Endothelial cell of umbilical vein (primary cell): ENCODE measurements at regions not wholly inside any gene's neighbourhood (a gene's known extent, or its start where the extent isn't known, plus 50 kb on each side); places are given as distances from the start of the nearest gene placed in this dataset.

Source experiments
- BruUV-seq: library from RNA; stranded (reverse); fragments of 400-500 nt; replicated peaks from 2 replicates; lab custom pipeline; 2021; lab: Mats Ljungman, UMichigan
- CTCF ChIA-PET: fragments of 300-600, 350-600 bp; sonication (Branson Sonifier 250); formaldehyde crosslinking; loops from one replicate; lab custom pipeline; 2021; ENCODE audit warnings: antibody characterized with exemption, inconsistent platforms; lab: Charles Lee
- POLR2A ChIA-PET: fragments of 300-600, 350-600 bp; sonication (Branson Sonifier 250); formaldehyde crosslinking; loops from one replicate; lab custom pipeline; 2021; ENCODE audit warnings: antibody characterized with exemption, inconsistent platforms; lab: Charles Lee
- DNase-seq: peaks from one replicate; pipeline ENCODE4 v3.0.0-alpha.2; 2011; ENCODE audit warnings: low read depth, low spot score
- FAIRE-seq: peaks from 2 replicates; lab custom pipeline; 2011; peaks lifted over from hg19 to GRCh38; lab: Jason Lieb, UNC
- H2AFZ ChIP-seq: 2 replicates; pipeline ENCODE4 v1.6.0; 2012; ENCODE audit warnings: low read depth, low read length, control low read depth, inconsistent platforms
- H3K27ac ChIP-seq: 2 replicates; pipeline ENCODE4 v1.5.1; 2011; ENCODE audit warnings: low read depth, mild to moderate bottlenecking, control low read depth, low read length, moderate library complexity; ENCODE audit not compliant: insufficient read depth
- H3K27me3 ChIP-seq, 2 experiments: 2 replicates each; pipeline versions ENCODE4 v1.6.0 to v1.6.1; 2011; ENCODE audit warnings: low read length in 2 of 2, mixed read lengths in 1 of 2; ENCODE audit not compliant: control insufficient read depth in 2 of 2, insufficient read depth in 2 of 2
- H3K36me3 ChIP-seq, 2 experiments: 2 replicates in 1 of 2; 3 replicates in 1 of 2; pipeline ENCODE4 v1.5.1; 2011; ENCODE audit warnings: low read length in 2 of 2, mild to moderate bottlenecking in 1 of 2, moderate library complexity in 1 of 2; ENCODE audit not compliant: control insufficient read depth in 2 of 2, insufficient read depth in 2 of 2; ENCODE audit errors: extremely low read depth in 1 of 2
- H3K4me1 ChIP-seq: 3 replicates; pipeline ENCODE4 v1.5.1; 2011; ENCODE audit warnings: mild to moderate bottlenecking, low read length; ENCODE audit not compliant: control insufficient read depth, insufficient read depth; ENCODE audit errors: extremely low read depth
- H3K4me2 ChIP-seq: 2 replicates; pipeline ENCODE4 v1.6.1; 2011; ENCODE audit warnings: low read length, control low read depth, mixed read lengths; ENCODE audit not compliant: insufficient read depth
- H3K4me3 ChIP-seq, 3 experiments: fragments of 200-600 bp in 1 of 3; sonication (generic), shearing (Covaris generic) in 1 of 3; replicated peaks in 1 of 3; 2 replicates each; pipeline ENCODE4 v1.5.1; 2011 to 2016; ENCODE audit warnings: control low read depth in 3 of 3, low read length in 3 of 3, mild to moderate bottlenecking in 2 of 3, inconsistent platforms in 1 of 3, low read depth in 1 of 3, moderate library complexity in 1 of 3; ENCODE audit not compliant: insufficient read depth in 1 of 3
- H3K79me2 ChIP-seq: 2 replicates; pipeline ENCODE4 v1.6.0; 2012; ENCODE audit warnings: low read length, inconsistent platforms; ENCODE audit not compliant: control insufficient read depth, insufficient read depth
- H3K9ac ChIP-seq: replicated peaks from 2 replicates; pipeline ENCODE3; 2011; ENCODE audit warnings: low read length, control low read depth; ENCODE audit not compliant: insufficient read depth; ENCODE audit errors: extremely low read depth
- H3K9me1 ChIP-seq: replicated peaks from 3 replicates; pipeline ENCODE4 v1.6.0; 2011; ENCODE audit warnings: mild to moderate bottlenecking, low read length; ENCODE audit not compliant: control insufficient read depth, insufficient read depth; ENCODE audit errors: extremely low read depth
- H3K9me3 ChIP-seq: replicated peaks from 2 replicates; pipeline ENCODE4 v1.5.1; 2012; ENCODE audit warnings: low read length, inconsistent platforms; ENCODE audit not compliant: control insufficient read depth, insufficient read depth
- H4K20me1 ChIP-seq: replicated peaks from 2 replicates; pipeline ENCODE3; 2011; ENCODE audit warnings: mild to moderate bottlenecking, low read length; ENCODE audit not compliant: control insufficient read depth, insufficient read depth; ENCODE audit errors: extremely low read depth
- EZH2 ChIP-seq: IDR thresholded peaks from 2 replicates; pipeline ENCODE4 v1.6.1; 2012; ENCODE audit warnings: borderline replicate concordance, low read depth, mild to moderate bottlenecking, moderate library complexity, low read length, inconsistent platforms; ENCODE audit not compliant: severe bottlenecking
- FOS ChIP-seq: IDR thresholded peaks from 2 replicates; pipeline ENCODE4 v1.6.1; 2011; ENCODE audit warnings: mild to moderate bottlenecking, low read length, moderate library complexity, borderline replicate concordance; ENCODE audit not compliant: insufficient read depth
- GATA2 ChIP-seq: IDR thresholded peaks from 2 replicates; pipeline ENCODE4 v1.7.0; 2011; ENCODE audit warnings: low read depth, mild to moderate bottlenecking, moderate library complexity, mixed read lengths, low read length; ENCODE audit not compliant: insufficient read length, insufficient read depth
- JUN ChIP-seq: IDR thresholded peaks from 2 replicates; pipeline ENCODE4 v1.6.1; 2011; ENCODE audit warnings: borderline replicate concordance, low read depth; ENCODE audit not compliant: insufficient read length, insufficient read depth
- MYC ChIP-seq: IDR thresholded peaks from one replicate; pipeline ENCODE4 v1.6.1; 2011; ENCODE audit warnings: mild to moderate bottlenecking, low read depth, low read length
- POLR2A ChIP-seq: IDR thresholded peaks from 2 replicates; pipeline ENCODE4 v1.6.1; 2012; ENCODE audit warnings: low read depth, mild to moderate bottlenecking, control low read depth, low read length
- POLR2AphosphoS5 ChIP-seq: IDR thresholded peaks from 2 replicates; pipeline ENCODE4 v1.6.1; 2012; ENCODE audit warnings: low read depth, mild to moderate bottlenecking, control low read depth, low read length, moderate library complexity; ENCODE audit not compliant: insufficient read depth
- dilution Hi-C: fragments of 300-500 bp; cut with MboI; formaldehyde crosslinking; loops from one replicate; pipeline ENCODE4 v1.15.0; 2019; ENCODE audit warnings: low sequenced_read_pairs; ENCODE audit not compliant: extremely low pct_ligation_motif_present
- intact Hi-C: fragments of 100-400 bp; cut with micrococcal nuclease; formaldehyde crosslinking; loops from one replicate; pipeline ENCODE4 v1.10.0; 2022
- TF ChIP-seq, protein P1 (sequence below), 2 donors: IDR thresholded peaks; 1 replicate in 1 of 2; 2 replicates in 1 of 2; pipeline ENCODE4 v1.5.1; 2011; ENCODE audit warnings: low read length in 2 of 2, mild to moderate bottlenecking in 2 of 2, moderate library complexity in 2 of 2, control low read depth in 1 of 2, inconsistent platforms in 1 of 2, low read depth in 1 of 2; ENCODE audit not compliant: insufficient read depth in 1 of 2; ENCODE audit errors: extremely low read depth in 1 of 2
- TF ChIP-seq, protein P2 (sequence below): IDR thresholded peaks from 2 replicates; pipeline ENCODE4 v1.6.1; 2011; ENCODE audit not compliant: insufficient read depth, insufficient read length

DNA sequence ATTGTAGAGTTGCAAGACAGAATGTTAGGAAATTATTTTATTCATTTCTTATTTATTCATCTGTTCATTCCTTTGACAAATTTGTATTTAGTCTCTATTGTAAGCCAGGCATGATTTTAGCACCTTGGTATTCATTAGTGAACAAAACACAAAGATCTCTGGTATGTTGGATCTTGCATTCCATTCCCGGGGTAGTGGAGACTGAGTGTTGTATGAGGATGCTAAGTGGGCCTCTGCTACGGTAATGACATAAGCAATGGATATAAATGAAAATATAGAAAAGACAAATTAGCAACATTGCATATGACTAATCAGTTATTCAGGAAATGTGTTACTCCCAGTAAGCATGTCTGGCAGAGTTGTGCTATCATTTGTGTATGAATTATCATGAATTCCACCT is 449.3 kb downstream of the PCDH17 start:
- ChIA-PET POLR2A (no interaction called here), CTCF (no interaction called here)
- Histone ChIP-seq H3K4me1 (no peaks in the 10 kb centered on the region), H2AFZ (no peak overlapping the region), H3K4me2 (no peak overlapping the region), H3K9ac (no peak overlapping the region), H3K27ac (no peak overlapping the region), H3K9me3 (no peaks in the 10 kb centered on the region), H4K20me1 (no peaks in the 10 kb centered on the region), H3K4me3 (no peak overlapping the region), H3K79me2 (no peaks in the 10 kb centered on the region), H3K36me3 (no peaks in the 10 kb centered on the region), H3K27me3 (no peaks in the 10 kb centered on the region), H3K9me1 (no peaks in the 10 kb centered on the region)
- intact Hi-C loops (no loop called here), dilution Hi-C loops (no loop called here)
- TF ChIP-seq, protein P1, sequence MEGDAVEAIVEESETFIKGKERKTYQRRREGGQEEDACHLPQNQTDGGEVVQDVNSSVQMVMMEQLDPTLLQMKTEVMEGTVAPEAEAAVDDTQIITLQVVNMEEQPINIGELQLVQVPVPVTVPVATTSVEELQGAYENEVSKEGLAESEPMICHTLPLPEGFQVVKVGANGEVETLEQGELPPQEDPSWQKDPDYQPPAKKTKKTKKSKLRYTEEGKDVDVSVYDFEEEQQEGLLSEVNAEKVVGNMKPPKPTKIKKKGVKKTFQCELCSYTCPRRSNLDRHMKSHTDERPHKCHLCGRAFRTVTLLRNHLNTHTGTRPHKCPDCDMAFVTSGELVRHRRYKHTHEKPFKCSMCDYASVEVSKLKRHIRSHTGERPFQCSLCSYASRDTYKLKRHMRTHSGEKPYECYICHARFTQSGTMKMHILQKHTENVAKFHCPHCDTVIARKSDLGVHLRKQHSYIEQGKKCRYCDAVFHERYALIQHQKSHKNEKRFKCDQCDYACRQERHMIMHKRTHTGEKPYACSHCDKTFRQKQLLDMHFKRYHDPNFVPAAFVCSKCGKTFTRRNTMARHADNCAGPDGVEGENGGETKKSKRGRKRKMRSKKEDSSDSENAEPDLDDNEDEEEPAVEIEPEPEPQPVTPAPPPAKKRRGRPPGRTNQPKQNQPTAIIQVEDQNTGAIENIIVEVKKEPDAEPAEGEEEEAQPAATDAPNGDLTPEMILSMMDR (IDR thresholded peaks at IDR 0.05; ENCODE audit: extremely low read depth in 1 of 2, insufficient read depth in 1 of 2, low read depth in 1 of 2, low read length in 2 of 2), result no peak
- no peak for TF ChIP-seq MYC
- TF ChIP-seq JUN, result no peak
- TF ChIP-seq, protein P2, sequence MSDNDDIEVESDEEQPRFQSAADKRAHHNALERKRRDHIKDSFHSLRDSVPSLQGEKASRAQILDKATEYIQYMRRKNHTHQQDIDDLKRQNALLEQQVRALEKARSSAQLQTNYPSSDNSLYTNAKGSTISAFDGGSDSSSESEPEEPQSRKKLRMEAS, result no peak
- no peak for TF ChIP-seq FOS
- TF ChIP-seq EZH2, result no peak
- no peak for TF ChIP-seq POLR2A
- TF ChIP-seq POLR2AphosphoS5, result no peak
- no peak for TF ChIP-seq GATA2
- no peak for DNase-seq
- BruUV-seq, result no TSS peak
- no peak for FAIRE-seq
